HG03095 (cell line): ENCODE measurements at regions not wholly inside any gene's neighbourhood (a gene's known extent, or its start where the extent isn't known, plus 50 kb on each side); places are given as distances from the start of the nearest gene placed in this dataset.
"Not testable (repeated sequence)": the region's sequence is repeated elsewhere in the genome, so short reads cannot be mapped to it uniquely, and the experiment has no call there.

ENCODE experiments used
- ATAC-seq: cut with Tn5 transposase; IDR thresholded peaks from one replicate; pipeline ENCODE4 v1.9.1; 2021; ENCODE audit warnings: moderate library complexity; ENCODE audit not compliant: unreplicated experiment

DNA sequence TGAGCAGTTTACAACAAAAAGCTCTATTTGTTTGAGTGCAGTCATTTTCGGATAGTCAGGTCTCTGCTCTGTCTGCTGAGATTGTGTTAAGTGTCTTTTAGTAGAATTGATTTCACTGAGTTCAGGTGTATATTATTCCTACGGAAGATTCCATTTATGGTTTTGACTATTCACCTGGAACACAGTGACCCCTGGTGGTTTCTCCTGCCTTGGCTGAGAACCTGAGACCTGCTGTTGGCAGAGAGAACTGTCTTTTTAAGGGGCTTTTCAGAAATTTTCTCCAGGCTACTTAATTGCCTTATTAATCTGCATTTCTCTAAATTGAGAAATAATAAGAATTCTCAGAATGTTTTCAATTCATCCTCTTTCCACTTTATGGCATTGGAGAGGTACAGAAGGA, 508.0 kb downstream of the TBC1D32 start:
- no peak for ATAC-seq

DNA sequence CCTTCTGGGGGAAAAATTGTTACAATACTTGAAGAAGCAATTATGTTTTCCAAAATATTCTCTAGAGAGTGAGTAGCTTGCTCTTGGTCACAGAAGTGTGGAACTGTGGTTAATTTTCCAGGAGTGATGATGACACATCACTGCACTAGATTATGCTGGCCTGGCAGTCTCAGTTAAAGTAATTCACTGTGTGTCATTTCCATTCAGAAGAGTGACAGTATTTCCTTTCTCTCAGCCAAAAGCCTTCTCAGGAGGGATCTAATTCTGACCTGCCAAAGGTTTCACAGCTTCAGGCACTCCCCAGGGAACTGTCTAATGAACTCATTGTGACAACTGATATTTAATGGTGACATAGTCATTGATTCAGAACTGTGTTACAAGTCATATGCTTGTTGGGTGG, 517.5 kb downstream of the TBC1D32 start:
- no peak for ATAC-seq

DNA sequence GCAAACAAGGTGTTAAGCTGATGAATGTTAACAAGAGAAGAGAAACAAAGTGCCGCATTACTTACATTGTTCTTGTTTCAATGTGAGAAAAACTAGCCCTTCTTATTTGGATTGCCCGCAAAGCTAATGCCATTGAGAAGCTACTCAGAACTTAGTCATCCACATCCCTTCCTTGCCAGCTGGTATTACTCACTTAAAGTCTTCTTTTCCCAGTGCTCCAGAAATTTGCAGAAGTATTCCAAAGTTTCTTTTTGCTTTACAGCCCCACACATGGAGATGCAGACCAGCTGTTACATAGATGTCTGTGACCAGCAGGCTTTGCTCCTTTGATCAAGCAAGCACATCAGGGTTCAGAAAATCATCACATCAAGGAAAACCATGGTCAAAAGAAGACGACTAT, 529.0 kb downstream of the TBC1D32 start:
- ATAC-seq = no peak

- ATAC-seq = no peak
Observed at GRCh38 chr6:120804612-120805011, 529.7 kb downstream of the TBC1D32 start.

DNA sequence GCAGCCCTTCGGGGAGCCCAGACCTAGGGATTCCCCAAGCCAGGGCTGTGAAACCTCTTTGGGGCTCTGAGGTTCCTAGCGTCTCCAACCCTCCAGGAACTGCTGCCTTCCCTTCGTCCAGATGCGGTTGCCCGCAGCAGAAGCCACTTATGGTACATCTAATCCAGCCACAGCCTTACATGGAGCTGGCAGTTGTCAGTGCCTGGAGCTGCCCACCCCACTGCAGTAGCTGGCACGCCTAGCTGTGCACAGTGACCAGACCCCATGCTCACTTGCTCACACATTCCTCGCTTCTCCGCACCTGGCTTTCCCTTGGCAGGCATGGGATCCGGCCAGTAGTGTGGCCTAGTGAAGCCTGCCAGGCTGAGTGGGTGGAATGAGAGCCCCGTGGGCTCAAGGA, 547.6 kb downstream of the TBC1D32 start:
- no peak for ATAC-seq

DNA sequence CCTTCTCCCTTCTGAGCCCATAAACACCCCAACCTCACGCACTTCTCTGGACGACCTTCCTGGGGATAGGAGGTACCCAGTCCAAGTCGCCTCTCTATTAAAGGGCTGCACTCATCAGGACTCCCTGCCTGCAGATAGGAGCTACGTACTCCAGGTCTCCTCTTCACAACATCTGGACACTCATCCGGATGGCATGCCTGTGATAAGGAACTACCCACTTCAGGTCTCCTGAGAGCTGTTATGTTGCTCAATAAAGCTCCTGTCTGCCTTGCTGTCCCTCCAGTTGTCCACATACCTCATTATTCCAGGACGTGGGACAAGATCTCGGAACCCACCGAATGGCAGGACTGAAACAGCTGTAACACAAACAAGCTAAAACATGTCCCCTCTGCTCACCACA, 548.0 kb downstream of the TBC1D32 start:
- ATAC-seq = no peak

DNA sequence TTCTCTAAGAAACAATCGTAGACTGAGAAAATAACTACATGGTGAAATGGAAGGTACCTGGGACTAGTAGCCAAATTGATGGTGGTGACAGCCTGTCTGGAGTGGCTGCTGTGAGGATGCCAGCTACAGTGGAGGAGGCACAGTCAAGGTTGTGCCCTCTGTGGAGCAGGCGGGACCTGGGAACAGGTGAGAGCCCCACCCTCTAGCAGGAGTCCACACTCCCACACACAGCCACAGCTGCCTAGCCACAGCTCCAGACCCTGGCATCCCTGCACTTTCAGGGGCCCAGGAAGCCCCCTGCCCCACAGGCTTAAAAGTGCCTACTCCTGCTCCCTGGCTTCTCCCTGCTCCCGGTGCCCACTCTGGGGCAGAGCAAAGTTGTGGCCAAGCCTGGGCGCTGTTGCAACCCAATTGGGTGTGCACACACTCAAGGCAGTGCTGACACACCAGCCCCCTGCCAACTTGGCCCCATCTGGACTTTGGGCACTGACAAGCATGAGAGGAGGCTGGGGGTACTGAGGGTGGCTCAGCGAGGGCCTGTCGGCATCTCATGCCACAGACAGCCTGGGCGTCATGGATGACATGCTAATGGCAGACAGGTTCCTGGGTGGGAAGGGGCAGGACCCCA, 548.7 kb downstream of the TBC1D32 start:
- no peak for ATAC-seq

DNA sequence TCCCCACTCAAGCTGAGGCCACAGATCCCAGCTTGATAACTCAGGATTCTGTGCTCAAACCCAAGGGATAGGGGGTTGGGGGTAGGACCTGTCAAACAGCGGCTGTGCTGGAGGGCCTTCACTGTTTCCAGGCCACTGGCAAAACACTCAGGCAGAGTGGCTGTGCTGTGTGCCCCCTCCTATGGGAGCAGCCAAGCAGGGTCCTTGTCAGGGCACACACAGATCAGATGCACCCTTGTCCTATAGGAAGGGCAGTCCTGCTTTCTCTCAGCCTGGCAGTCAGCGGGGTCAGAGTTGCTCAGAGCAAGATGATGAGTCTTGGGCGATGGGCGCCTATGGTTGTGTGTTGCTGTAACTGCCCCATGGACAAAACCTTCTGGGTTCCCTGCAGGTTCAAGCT, 554.8 kb downstream of the TBC1D32 start:
- ATAC-seq = no peak

GRCh38 chr6:120775698-120776097, 558.6 kb downstream of the TBC1D32 start:
- ATAC-seq = no peak

- ATAC-seq = no peak
Observed at GRCh38 chr6:120774275-120774674, 560.0 kb downstream of the TBC1D32 start.

DNA sequence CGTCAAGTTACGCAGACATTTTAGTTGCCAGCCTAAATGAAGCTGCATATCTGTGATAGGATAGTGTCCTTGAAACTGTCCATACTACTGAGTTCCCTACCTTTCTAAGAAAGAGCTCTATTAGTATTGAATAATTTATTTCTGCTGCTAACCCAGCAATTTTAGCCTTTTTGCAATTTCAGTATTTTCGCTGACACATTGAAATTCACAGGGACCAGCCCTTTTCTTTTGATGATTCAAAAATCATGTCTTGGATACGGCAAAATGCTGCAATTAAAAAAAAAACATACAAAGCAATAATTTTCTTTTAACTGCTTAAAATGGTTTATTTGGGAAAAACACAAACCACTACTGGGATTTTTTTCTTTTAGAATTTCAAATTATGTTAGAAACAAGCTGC, 563.3 kb downstream of the TBC1D32 start:
- no peak for ATAC-seq

DNA sequence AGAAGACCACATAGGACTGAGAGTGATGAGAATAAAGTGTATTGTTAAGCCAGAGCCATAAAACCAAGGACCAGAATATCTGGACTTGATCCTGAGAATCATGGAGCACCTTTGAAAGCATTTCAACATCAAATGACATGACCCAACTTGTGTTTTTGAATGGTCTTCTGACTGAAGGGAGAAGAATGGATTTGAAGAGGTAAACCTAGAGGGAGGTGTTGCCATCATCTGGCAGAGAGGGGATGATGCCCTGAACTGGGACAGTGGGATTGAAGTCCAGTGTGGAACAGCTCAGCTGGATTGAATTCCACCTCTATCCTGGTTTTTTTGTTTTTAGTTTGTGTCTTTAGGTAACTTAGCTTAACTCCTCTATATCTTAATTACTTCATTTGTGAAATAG, 570.0 kb downstream of the TBC1D32 start:
- no peak for ATAC-seq

GRCh38 chr6:120759570-120759969, 574.7 kb downstream of the TBC1D32 start:
- ATAC-seq = no peak

GRCh38 chr6:120748574-120748973, 585.7 kb downstream of the TBC1D32 start:
- not testable (repeated sequence) for ATAC-seq

GRCh38 chr6:120736740-120737139, 597.5 kb downstream of the TBC1D32 start:
- ATAC-seq = no peak

- ATAC-seq = no peak
Observed at GRCh38 chr6:120735641-120736040, 598.6 kb downstream of the TBC1D32 start.

- ATAC-seq = no peak
Observed at GRCh38 chr6:120711255-120711654, 623.0 kb downstream of the TBC1D32 start.

- ATAC-seq = no peak
Observed at GRCh38 chr6:120700001-120700400, 634.3 kb downstream of the TBC1D32 start.

DNA sequence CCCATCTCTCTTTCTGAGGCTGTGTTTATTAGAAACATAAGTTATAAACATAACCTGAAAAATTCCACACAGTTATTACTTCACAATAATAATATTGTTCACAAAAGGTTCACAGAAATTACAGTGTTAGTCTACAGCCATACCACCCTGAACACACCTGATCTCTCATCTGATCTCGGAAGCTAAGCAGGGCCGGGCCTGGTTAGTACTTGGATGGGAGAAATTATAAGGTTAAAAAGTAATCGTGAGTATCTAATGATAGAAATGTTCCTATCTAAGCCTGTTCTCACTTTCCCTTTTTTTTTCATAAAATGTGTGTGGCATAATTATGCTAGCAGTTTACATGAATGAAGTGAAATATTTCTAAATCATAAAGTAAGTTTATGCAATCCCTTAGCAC, 647.8 kb downstream of the TBC1D32 start:
- ATAC-seq = no peak

- ATAC-seq = no peak
Observed at GRCh38 chr6:120682145-120682544, 652.1 kb downstream of the TBC1D32 start.

GRCh38 chr6:120681204-120681603, 653.1 kb downstream of the TBC1D32 start:
- ATAC-seq = no peak

- no peak for ATAC-seq
Observed at GRCh38 chr6:120675886-120676285, 658.4 kb downstream of the TBC1D32 start.

GRCh38 chr6:120671519-120671918, 662.8 kb downstream of the TBC1D32 start:
- ATAC-seq = no peak
